ENCODE measurements at regions not wholly inside any gene's neighbourhood (a gene's known extent, or its start where the extent isn't known, plus 50 kb on each side); places are given as distances from the start of the nearest gene placed in this dataset.

- TF ChIP-seq CTCF (IDR thresholded peaks at IDR 0.05; ENCODE audit: low read depth, low read length, poor library complexity, severe bottlenecking) (no peak), EZH2phosphoT487 (IDR thresholded peaks at IDR 0.05; ENCODE audit: borderline replicate concordance, low read length) (no peak)
These were observed 86.7 kb upstream of the C1orf174 start for GRCh38 chr1:3986686-3987218.

All from DOHH2 (cell line).